Body of pancreas (tissue), 4 donors: ENCODE measurements at regions not wholly inside any gene's neighbourhood (a gene's known extent, or its start where the extent isn't known, plus 50 kb on each side); places are given as distances from the start of the nearest gene placed in this dataset.

Source experiments
- POLR2A ChIP-seq, 3 donors: fragments of 450-650 bp; IDR thresholded peaks; one replicate each; pipeline ENCODE4 v1.6.1; 2016; ENCODE audit warnings: antibody characterized with exemption in 3 of 3, mild to moderate bottlenecking in 2 of 3
- TF ChIP-seq, protein P1 (sequence below), 7 experiments: fragments of 450-650 bp in 4 of 7; fragments of 200-600 bp in 3 of 7; sonication (generic) in 3 of 7; IDR thresholded peaks; one replicate each; pipeline ENCODE4 v1.5.1; 2016 to 2019; ENCODE audit warnings: antibody characterized with exemption in 7 of 7

DNA sequence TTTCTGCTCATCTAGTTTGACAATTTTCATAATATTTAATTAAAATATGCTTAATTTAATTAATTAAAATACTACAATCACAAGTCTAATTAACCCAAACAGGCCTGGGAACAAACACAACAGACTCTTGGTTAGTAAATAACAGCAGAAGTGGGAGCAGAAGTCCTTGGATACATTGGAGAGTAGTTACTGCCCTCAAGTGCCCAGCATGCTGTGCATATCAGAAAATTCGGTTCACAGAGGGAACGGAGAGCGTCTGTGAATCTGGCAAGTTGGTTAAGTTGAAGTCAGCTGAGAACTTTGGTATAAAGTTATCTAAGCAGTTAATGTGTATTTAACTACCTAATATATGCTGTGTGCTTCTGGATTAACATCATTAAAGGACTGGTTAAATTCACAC, 87.0 kb upstream of the ATG10 start:
- TF ChIP-seq, protein P1, sequence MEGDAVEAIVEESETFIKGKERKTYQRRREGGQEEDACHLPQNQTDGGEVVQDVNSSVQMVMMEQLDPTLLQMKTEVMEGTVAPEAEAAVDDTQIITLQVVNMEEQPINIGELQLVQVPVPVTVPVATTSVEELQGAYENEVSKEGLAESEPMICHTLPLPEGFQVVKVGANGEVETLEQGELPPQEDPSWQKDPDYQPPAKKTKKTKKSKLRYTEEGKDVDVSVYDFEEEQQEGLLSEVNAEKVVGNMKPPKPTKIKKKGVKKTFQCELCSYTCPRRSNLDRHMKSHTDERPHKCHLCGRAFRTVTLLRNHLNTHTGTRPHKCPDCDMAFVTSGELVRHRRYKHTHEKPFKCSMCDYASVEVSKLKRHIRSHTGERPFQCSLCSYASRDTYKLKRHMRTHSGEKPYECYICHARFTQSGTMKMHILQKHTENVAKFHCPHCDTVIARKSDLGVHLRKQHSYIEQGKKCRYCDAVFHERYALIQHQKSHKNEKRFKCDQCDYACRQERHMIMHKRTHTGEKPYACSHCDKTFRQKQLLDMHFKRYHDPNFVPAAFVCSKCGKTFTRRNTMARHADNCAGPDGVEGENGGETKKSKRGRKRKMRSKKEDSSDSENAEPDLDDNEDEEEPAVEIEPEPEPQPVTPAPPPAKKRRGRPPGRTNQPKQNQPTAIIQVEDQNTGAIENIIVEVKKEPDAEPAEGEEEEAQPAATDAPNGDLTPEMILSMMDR (IDR thresholded peaks at IDR 0.05) = peak in 3 of 7 experiments; percentile 13 to 20 (median 15)
- TF ChIP-seq POLR2A (IDR thresholded peaks at IDR 0.05) = no peak
